ENCODE measurements at regions not wholly inside any gene's neighbourhood (a gene's known extent, or its start where the extent isn't known, plus 50 kb on each side); places are given as distances from the start of the nearest gene placed in this dataset.

DNA sequence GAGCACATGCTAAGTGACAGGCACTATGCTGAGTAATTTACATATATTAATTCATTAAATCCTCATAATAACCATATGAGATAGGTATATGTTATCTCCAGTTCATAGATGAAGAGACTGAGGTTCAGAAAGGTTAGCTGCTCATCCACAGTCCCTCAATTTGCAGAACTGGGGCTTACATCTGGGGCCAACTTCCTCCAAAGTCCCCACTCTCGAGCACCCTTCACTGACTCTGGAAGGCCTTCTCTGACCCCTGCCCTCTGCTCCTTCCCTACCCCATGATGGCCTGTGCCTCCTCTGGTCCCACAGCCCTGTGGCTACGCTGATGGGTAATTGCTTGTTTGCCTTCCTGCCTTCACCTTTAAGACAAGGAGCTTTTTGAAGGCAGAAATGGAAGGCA lies 71.6 kb downstream of the C5orf15 start:
- no peak overlapping the region for H3K27ac ChIP-seq
- TF ChIP-seq, protein P1, sequence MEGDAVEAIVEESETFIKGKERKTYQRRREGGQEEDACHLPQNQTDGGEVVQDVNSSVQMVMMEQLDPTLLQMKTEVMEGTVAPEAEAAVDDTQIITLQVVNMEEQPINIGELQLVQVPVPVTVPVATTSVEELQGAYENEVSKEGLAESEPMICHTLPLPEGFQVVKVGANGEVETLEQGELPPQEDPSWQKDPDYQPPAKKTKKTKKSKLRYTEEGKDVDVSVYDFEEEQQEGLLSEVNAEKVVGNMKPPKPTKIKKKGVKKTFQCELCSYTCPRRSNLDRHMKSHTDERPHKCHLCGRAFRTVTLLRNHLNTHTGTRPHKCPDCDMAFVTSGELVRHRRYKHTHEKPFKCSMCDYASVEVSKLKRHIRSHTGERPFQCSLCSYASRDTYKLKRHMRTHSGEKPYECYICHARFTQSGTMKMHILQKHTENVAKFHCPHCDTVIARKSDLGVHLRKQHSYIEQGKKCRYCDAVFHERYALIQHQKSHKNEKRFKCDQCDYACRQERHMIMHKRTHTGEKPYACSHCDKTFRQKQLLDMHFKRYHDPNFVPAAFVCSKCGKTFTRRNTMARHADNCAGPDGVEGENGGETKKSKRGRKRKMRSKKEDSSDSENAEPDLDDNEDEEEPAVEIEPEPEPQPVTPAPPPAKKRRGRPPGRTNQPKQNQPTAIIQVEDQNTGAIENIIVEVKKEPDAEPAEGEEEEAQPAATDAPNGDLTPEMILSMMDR (conservative IDR thresholded peaks at IDR 0.05) = no peak

DNA sequence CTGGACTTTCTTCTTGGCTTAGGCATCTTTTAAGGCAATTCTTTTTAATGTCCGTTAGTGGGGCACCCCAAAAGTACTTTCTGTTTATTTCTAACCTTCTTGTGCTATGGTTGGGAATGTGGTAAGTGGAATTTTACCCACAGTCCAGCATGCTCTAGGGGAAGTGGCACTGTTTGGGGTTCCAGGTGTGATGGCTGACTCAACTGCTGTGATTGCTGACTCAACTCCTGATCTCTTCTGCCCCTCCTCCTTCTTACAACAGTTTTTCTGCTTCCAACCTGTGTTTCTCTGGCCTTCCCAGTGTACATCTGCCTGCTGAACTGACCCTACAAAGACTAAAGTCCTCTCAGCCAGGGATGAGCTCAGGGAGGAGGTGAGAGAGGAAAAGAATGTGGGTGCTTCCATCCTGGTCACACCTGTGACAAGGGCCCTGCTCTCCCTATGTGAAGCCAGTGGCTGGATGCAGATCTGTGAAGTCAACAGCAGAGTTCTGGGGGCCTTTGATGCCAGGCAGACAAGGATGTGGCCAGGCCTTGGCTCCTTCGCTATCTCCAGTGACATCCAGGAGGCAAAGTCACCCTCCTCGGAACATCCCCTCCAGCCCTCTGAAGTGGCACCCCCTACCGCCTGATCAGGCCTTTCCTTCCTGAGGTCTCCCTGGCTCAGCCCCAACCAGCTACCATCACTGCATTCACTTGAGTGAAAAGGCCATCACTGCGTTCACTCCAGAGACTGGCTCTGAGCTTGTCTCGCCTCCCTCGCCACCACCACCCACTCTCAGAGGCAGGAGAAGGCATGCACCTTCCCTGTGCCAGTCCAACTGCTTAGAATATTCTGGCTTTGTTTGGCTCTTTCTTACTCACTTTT lies 72.2 kb downstream of the C5orf15 start:
- no peak overlapping the region for H3K27ac ChIP-seq
- TF ChIP-seq, protein P1 (conservative IDR thresholded peaks at IDR 0.05) = no peak

DNA sequence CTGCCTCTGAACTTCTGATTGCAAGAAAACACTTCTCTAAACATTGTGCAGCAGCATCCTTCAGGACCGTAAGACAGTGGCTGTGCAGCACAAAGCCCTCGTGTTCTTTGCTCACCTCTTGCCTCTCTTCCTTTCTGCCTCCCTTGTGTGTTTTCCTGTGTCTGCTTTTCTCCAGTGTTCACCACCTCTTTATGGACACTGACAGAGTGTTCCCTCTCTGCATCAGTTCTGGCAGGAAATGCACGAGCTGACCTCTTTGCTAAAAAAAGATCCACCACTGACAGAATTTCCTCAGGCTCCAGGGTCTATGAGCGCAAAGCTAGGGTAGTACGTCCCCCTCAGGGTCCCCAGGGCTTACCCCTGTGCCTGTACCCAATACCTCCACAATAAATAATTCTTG lies 74.3 kb downstream of the C5orf15 start:
- H3K27ac ChIP-seq = no peak overlapping the region
- TF ChIP-seq, protein P1 (conservative IDR thresholded peaks at IDR 0.05) = no peak

DNA sequence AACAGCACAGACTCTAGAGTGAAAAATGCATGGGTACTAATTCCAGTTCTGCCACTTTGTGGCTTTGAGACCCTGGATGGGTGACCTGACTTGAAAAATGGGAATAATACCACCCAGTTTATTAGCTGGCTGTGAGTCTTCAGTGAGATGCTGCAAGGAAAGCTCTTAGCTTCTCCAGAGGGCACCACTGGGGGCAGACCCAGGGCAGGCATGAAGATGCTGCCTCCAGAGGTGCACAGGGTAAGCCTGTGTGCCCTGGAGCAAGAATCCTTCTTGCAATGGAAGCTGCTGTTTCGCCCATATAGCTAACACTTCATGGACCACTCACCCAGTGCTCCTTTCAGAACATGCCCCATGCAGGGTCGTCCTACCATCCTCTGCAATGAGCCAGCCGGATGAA lies 75.7 kb downstream of the C5orf15 start:
- TF ChIP-seq, protein P1 (conservative IDR thresholded peaks at IDR 0.05) = no peak
- H3K27ac ChIP-seq = no peak overlapping the region

DNA sequence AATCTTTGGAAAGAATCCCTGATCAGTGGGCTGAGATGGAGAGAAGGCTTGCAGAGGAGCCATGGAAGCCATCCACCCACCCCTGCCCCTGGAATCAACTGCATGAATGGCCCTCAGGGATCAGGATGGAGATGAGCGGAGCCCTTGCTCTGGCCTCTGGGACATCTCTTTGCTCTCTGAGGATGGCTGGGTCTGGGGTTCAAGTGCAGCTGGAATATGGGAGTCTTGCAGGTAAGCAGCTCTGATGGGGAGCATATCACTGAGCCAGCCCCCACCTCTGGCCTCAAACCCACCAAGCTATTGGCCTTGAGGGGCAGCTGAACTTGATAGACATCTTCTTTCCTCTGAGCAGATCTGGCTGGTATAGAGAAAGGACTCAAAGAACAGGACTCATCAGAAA lies 76.1 kb downstream of the C5orf15 start:
- TF ChIP-seq, protein P1 (conservative IDR thresholded peaks at IDR 0.05) = no peak
- no peak overlapping the region for H3K27ac ChIP-seq

DNA sequence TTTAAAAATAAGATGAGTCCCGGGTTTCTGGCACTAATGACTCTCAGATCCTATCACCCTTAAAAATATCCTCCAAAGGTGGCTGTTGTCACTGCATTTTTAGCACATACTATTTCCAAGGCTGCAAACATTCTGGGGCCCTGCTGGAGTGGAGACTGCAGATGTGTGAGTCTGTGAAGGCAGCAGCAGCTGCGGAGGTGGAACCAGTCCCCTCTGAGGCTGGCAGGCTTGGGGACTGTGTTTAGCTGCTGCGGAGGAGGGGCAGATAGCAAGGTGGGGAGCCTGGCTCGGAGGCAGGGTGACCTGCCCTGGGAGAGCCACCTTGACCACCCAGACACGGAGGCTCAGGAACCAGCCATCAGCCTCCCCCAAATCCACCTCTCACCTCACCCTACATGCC lies 77.0 kb downstream of the C5orf15 start:
- TF ChIP-seq, protein P1 (conservative IDR thresholded peaks at IDR 0.05) = no peak
- no peak overlapping the region for H3K27ac ChIP-seq

DNA sequence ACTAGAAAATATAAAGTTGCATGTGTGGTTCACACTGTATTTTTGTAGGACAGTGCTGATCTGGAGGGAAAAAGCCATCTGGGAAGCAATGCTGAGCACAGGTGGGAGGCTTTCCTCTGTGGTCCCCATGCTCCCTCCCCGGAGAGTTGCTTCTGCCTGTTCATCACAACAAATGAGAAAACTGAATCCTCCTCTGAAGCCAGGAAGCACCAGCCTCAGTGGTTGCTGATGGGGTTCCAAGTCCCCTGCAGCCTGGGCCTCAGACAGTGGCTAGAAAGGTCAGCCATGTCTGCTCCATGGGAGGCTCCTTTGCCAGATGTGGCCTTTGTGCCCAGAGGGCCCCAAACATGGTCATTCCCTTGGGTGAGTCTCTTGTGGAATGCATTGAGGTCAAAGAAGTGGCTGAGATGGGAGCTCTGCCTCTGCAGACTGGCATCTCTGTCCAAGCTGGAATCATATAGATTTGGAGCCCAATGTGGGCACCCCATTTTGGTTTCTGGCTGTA lies 77.6 kb downstream of the C5orf15 start:
- TF ChIP-seq, protein P1 (conservative IDR thresholded peaks at IDR 0.05) = no peak
- no peak overlapping the region for H3K27ac ChIP-seq

All from VCaP (cell line).